22Rv1 (cell line): ENCODE measurements at regions not wholly inside any gene's neighbourhood (a gene's known extent, or its start where the extent isn't known, plus 50 kb on each side); places are given as distances from the start of the nearest gene placed in this dataset.

Source experiments
- H3K27ac ChIP-seq: fragments of 450-650 bp; 2 replicates; pipeline ENCODE4 v1.5.1; 2017
- CTCF ChIP-seq: fragments of 450-650 bp; IDR thresholded peaks from 2 replicates; pipeline ENCODE4 v1.5.1; 2017; ENCODE audit warnings: mild to moderate bottlenecking
- ZFX ChIP-seq: fragments of 450-650 bp; IDR thresholded peaks from 2 replicates; pipeline ENCODE4 v1.6.1; 2017; ENCODE audit warnings: antibody characterized with exemption, borderline replicate concordance

- no peak for TF ChIP-seq CTCF
- no peak overlapping the region; the same call in 1 of the 2 replicates for H3K27ac ChIP-seq
Measured at GRCh38 chr5:14036514-14036913, 92.0 kb upstream of the DNAH5 start.

- H3K27ac ChIP-seq = no peak overlapping the region; the same call in 1 of the 2 replicates
- TF ChIP-seq ZFX = no peak
- no peak for TF ChIP-seq CTCF
Measured at GRCh38 chr5:14035859-14036503, 91.5 kb upstream of the DNAH5 start.

- no peak overlapping the region for H3K27ac ChIP-seq
- TF ChIP-seq ZFX (no peak), CTCF (no peak)
Measured at GRCh38 chr5:14034963-14035362, 90.5 kb upstream of the DNAH5 start.

- no peak overlapping the region for H3K27ac ChIP-seq
- TF ChIP-seq CTCF = no peak
- TF ChIP-seq ZFX = no peak
Measured at GRCh38 chr5:14032918-14033317, 88.4 kb upstream of the DNAH5 start.

GRCh38 chr5:14028938-14029584 is 84.6 kb upstream of the DNAH5 start:
- no peak for TF ChIP-seq ZFX
- no peak for TF ChIP-seq CTCF
- no peak overlapping the region for H3K27ac ChIP-seq

- TF ChIP-seq ZFX = no peak
- TF ChIP-seq CTCF = no peak
- H3K27ac ChIP-seq = no peak overlapping the region
Measured at GRCh38 chr5:14028188-14028587, 83.7 kb upstream of the DNAH5 start.

- no peak overlapping the region for H3K27ac ChIP-seq
- TF ChIP-seq ZFX (no peak), CTCF (no peak)
Measured at GRCh38 chr5:14025569-14026286, 81.2 kb upstream of the DNAH5 start.
